HG03571 (cell line): ENCODE measurements at regions not wholly inside any gene's neighbourhood (a gene's known extent, or its start where the extent isn't known, plus 50 kb on each side); places are given as distances from the start of the nearest gene placed in this dataset.

Experiments
- ATAC-seq: cut with Tn5 transposase; IDR thresholded peaks from one replicate; pipeline ENCODE4 v1.9.1; 2021; ENCODE audit not compliant: unreplicated experiment

GRCh38 chr13:105825071-105825470 lies 710.4 kb downstream of the EFNB2 start:
- ATAC-seq = no peak

GRCh38 chr13:105821337-105821736 lies 714.1 kb downstream of the EFNB2 start:
- no peak for ATAC-seq

GRCh38 chr13:105820415-105820814 lies 715.0 kb downstream of the EFNB2 start:
- ATAC-seq = no peak

- no peak for ATAC-seq
Measured at GRCh38 chr13:105817498-105817897, 718.0 kb downstream of the EFNB2 start.

- no peak for ATAC-seq
Measured at GRCh38 chr13:105816994-105817393, 718.5 kb downstream of the EFNB2 start.

- ATAC-seq = no peak
Measured at GRCh38 chr13:105814902-105815250, 720.6 kb downstream of the EFNB2 start.

GRCh38 chr13:105814219-105814901 lies 721.1 kb downstream of the EFNB2 start:
- no peak for ATAC-seq

GRCh38 chr13:105806628-105806920 lies 728.9 kb downstream of the EFNB2 start:
- ATAC-seq = no peak

GRCh38 chr13:105805892-105806627 lies 729.4 kb downstream of the EFNB2 start:
- no peak for ATAC-seq

- no peak for ATAC-seq
Measured at GRCh38 chr13:105804561-105805190, 730.8 kb downstream of the EFNB2 start.

- no peak for ATAC-seq
Measured at GRCh38 chr13:105799155-105799554, 736.3 kb downstream of the EFNB2 start.

- no peak for ATAC-seq
Measured at GRCh38 chr13:105798541-105798940, 736.9 kb downstream of the EFNB2 start.

GRCh38 chr13:105796081-105796480 lies 739.4 kb downstream of the EFNB2 start:
- ATAC-seq = no peak

- no peak for ATAC-seq
Measured at GRCh38 chr13:105790923-105791322, 744.5 kb downstream of the EFNB2 start.

GRCh38 chr13:105788530-105788929 lies 746.9 kb downstream of the EFNB2 start:
- ATAC-seq = no peak

GRCh38 chr13:105787632-105788031 lies 747.8 kb downstream of the EFNB2 start:
- no peak for ATAC-seq

GRCh38 chr13:105785436-105785835 lies 750.0 kb downstream of the EFNB2 start:
- ATAC-seq = no peak

- ATAC-seq = no peak
Measured at GRCh38 chr13:105783261-105783660, 752.2 kb downstream of the EFNB2 start.

GRCh38 chr13:105778196-105778595 lies 757.3 kb downstream of the EFNB2 start:
- no peak for ATAC-seq

- ATAC-seq = no peak
Measured at GRCh38 chr13:105774739-105775460, 760.6 kb downstream of the EFNB2 start.

GRCh38 chr13:105773863-105774538 lies 761.5 kb downstream of the EFNB2 start:
- ATAC-seq = no peak
